ENCODE measurements at regions not wholly inside any gene's neighbourhood (a gene's known extent, or its start where the extent isn't known, plus 50 kb on each side); places are given as distances from the start of the nearest gene placed in this dataset.

GRCh38 chr16:48829336-48830310 is 219.6 kb upstream of the N4BP1 start:
- no peaks in the 10 kb centered on the region for H3K27me3 ChIP-seq (ENCODE audit: control insufficient read depth, insufficient read depth, low read length)
- DNase-seq (ENCODE audit: low read depth in 2 of 2) = no peak
- H3K36me3 ChIP-seq (ENCODE audit: control insufficient read depth, insufficient read depth, low read length) = no peaks in the 10 kb centered on the region
- H3K9ac ChIP-seq (ENCODE audit: insufficient read depth, low read length) = no peak overlapping the region
- TF ChIP-seq EZH2 (IDR thresholded peaks at IDR 0.05; ENCODE audit: low read length, missing control alignments) = no peak
- TF ChIP-seq, protein P1, sequence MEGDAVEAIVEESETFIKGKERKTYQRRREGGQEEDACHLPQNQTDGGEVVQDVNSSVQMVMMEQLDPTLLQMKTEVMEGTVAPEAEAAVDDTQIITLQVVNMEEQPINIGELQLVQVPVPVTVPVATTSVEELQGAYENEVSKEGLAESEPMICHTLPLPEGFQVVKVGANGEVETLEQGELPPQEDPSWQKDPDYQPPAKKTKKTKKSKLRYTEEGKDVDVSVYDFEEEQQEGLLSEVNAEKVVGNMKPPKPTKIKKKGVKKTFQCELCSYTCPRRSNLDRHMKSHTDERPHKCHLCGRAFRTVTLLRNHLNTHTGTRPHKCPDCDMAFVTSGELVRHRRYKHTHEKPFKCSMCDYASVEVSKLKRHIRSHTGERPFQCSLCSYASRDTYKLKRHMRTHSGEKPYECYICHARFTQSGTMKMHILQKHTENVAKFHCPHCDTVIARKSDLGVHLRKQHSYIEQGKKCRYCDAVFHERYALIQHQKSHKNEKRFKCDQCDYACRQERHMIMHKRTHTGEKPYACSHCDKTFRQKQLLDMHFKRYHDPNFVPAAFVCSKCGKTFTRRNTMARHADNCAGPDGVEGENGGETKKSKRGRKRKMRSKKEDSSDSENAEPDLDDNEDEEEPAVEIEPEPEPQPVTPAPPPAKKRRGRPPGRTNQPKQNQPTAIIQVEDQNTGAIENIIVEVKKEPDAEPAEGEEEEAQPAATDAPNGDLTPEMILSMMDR (conservative IDR thresholded peaks at IDR 0.05 in 1 of 2, IDR thresholded peaks at IDR 0.05 in 1 of 2; ENCODE audit: low read depth in 1 of 2, low read length in 2 of 2) = no peak
- no peaks in the 10 kb centered on the region for H3K4me1 ChIP-seq (ENCODE audit: control insufficient read depth, extremely low read depth, insufficient read depth, low read length)
- H4K20me1 ChIP-seq (ENCODE audit: control insufficient read depth, extremely low read depth, insufficient read depth, low read length) = no peaks in the 10 kb centered on the region
- H3K9me3 ChIP-seq (ENCODE audit: control insufficient read depth, insufficient read depth, low read depth, low read length) = no peaks in the 10 kb centered on the region
- no peak overlapping the region for H2AFZ ChIP-seq (ENCODE audit: low read length)
- no peak overlapping the region for H3K4me3 ChIP-seq (replicated peaks in 1 of 4; ENCODE audit: control extremely low read depth in 1 of 4, insufficient read depth in 1 of 4, low read depth in 3 of 4, low read length in 4 of 4)
- no peak overlapping the region for H3K27ac ChIP-seq (ENCODE audit: insufficient read depth, low read length)
- H3K79me2 ChIP-seq (ENCODE audit: control insufficient read depth, insufficient read depth, low read length) = no peaks in the 10 kb centered on the region
- no peak overlapping the region for H3K4me2 ChIP-seq (ENCODE audit: extremely low read depth, insufficient read depth, low read length)

DNA sequence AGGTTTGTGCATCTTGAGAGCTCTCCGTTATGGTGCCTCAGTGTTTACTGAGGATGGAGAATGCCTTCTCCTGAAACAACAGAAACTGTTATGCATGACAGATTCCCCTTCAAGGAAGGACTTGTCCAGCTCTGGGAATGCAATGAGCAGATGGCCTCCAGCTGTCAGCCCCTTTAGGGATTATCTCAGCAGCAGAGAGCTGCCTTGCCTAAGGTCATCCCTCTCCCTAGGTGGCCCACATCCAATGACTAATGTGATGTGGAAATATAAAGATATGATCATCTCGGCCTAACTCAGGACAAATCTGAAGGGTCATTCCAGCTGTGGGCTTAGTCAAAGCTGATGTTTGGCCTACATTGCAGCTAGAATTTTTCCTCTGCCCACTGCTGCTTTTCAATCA is 214.3 kb upstream of the N4BP1 start:
- H3K4me3 ChIP-seq (replicated peaks in 1 of 4; ENCODE audit: control extremely low read depth in 1 of 4, insufficient read depth in 1 of 4, low read depth in 3 of 4, low read length in 4 of 4) = no peak overlapping the region
- no peaks in the 10 kb centered on the region for H3K27me3 ChIP-seq (ENCODE audit: control insufficient read depth, insufficient read depth, low read length)
- TF ChIP-seq, protein P1 (conservative IDR thresholded peaks at IDR 0.05 in 1 of 2, IDR thresholded peaks at IDR 0.05 in 1 of 2; ENCODE audit: low read depth in 1 of 2, low read length in 2 of 2) = no peak
- TF ChIP-seq EZH2 (IDR thresholded peaks at IDR 0.05; ENCODE audit: low read length, missing control alignments) = no peak
- H3K4me2 ChIP-seq (ENCODE audit: extremely low read depth, insufficient read depth, low read length) = no peak overlapping the region
- no peaks in the 10 kb centered on the region for H3K4me1 ChIP-seq (ENCODE audit: control insufficient read depth, extremely low read depth, insufficient read depth, low read length)
- no peak overlapping the region for H2AFZ ChIP-seq (ENCODE audit: low read length)
- H3K9me3 ChIP-seq (ENCODE audit: control insufficient read depth, insufficient read depth, low read depth, low read length) = no peaks in the 10 kb centered on the region
- no peaks in the 10 kb centered on the region for H3K79me2 ChIP-seq (ENCODE audit: control insufficient read depth, insufficient read depth, low read length)
- no peaks in the 10 kb centered on the region for H4K20me1 ChIP-seq (ENCODE audit: control insufficient read depth, extremely low read depth, insufficient read depth, low read length)
- H3K27ac ChIP-seq (ENCODE audit: insufficient read depth, low read length) = no peak overlapping the region
- DNase-seq (ENCODE audit: low read depth in 2 of 2) = no peak
- H3K9ac ChIP-seq (ENCODE audit: insufficient read depth, low read length) = no peak overlapping the region
- no peaks in the 10 kb centered on the region for H3K36me3 ChIP-seq (ENCODE audit: control insufficient read depth, insufficient read depth, low read length)

- Histone ChIP-seq H3K27ac (ENCODE audit: insufficient read depth, low read length) (no peak overlapping the region), H3K27me3 (ENCODE audit: control insufficient read depth, insufficient read depth, low read length) (no peaks in the 10 kb centered on the region), H3K4me2 (ENCODE audit: extremely low read depth, insufficient read depth, low read length) (no peak overlapping the region), H3K36me3 (ENCODE audit: control insufficient read depth, insufficient read depth, low read length) (no peaks in the 10 kb centered on the region), H3K79me2 (ENCODE audit: control insufficient read depth, insufficient read depth, low read length) (no peaks in the 10 kb centered on the region), H2AFZ (ENCODE audit: low read length) (no peak overlapping the region), H3K9ac (ENCODE audit: insufficient read depth, low read length) (no peak overlapping the region), H3K4me1 (ENCODE audit: control insufficient read depth, extremely low read depth, insufficient read depth, low read length) (no peaks in the 10 kb centered on the region), H3K4me3 (replicated peaks in 1 of 4; ENCODE audit: control extremely low read depth in 1 of 4, insufficient read depth in 1 of 4, low read depth in 3 of 4, low read length in 4 of 4) (no peak overlapping the region), H4K20me1 (ENCODE audit: control insufficient read depth, extremely low read depth, insufficient read depth, low read length) (no peaks in the 10 kb centered on the region), H3K9me3 (ENCODE audit: control insufficient read depth, insufficient read depth, low read depth, low read length) (no peaks in the 10 kb centered on the region)
- TF ChIP-seq EZH2 (IDR thresholded peaks at IDR 0.05; ENCODE audit: low read length, missing control alignments) = no peak
- no peak for DNase-seq (ENCODE audit: low read depth in 2 of 2)
These were observed 212.5 kb upstream of the N4BP1 start for GRCh38 chr16:48822431-48822830.

Measured in fibroblast of lung (primary cell).